CMK (cell line): ENCODE measurements at regions not wholly inside any gene's neighbourhood (a gene's known extent, or its start where the extent isn't known, plus 50 kb on each side); places are given as distances from the start of the nearest gene placed in this dataset.
"Not testable (repeated sequence)": the region's sequence is repeated elsewhere in the genome, so short reads cannot be mapped to it uniquely, and the experiment has no call there.

Source experiments
- DNase-seq: peaks from one replicate; pipeline ENCODE4 v3.0.0-alpha.2; 2010; ENCODE audit warnings: low read depth

- no peak for DNase-seq
Observed at GRCh38 chr13:110044551-110045111, 258.2 kb upstream of the IRS2 start.

GRCh38 chr13:110042253-110042950 lies 256.0 kb upstream of the IRS2 start:
- no peak for DNase-seq

DNA sequence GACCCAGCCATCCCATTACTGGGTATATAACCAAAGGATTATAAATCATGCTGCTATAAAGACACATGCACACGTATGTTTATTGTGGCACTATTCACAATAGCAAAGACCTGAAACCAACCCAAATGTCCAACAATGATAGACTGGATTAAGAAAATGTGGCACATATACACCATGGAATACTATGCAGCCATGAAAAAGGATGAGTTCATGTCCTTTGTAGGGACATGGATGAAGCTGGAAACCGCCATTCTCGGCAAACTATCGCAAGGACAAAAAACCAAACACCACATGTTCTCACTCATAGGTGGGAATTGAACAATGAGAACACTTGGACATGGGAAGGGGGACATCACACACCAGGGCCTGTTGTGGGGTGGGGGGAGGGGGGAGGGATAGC lies 255.3 kb upstream of the IRS2 start:
- DNase-seq: not testable (repeated sequence)

DNA sequence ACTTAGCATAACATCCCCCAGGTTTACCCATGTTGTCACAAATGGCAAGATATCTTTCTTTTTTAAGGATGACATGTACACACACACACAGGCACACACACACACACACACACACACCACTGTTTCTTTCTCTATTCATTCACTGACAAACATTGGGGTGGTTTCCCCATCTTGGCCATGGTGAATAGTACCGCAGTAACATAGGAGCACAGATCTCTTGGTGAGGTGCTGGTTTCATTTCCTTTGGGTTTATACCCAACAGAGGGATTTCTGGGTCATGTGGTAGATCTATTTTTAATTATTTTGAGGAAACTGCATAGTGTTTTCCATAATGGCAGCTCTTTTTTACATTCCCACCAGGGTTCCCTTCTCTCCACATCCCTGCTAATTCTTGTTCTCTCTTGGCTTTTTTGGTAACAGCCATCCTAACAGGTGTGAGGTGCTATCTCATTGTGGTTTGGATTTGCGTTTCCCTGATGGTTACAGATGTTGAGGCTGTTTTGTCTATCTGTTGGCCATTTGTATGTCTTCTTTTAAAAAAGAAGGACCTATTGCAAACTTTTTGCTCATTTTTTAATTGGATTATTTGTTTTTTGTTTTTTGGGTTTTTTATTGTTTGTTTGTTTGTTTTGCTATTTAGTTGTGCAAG lies 251.7 kb upstream of the IRS2 start:
- no peak for DNase-seq

DNA sequence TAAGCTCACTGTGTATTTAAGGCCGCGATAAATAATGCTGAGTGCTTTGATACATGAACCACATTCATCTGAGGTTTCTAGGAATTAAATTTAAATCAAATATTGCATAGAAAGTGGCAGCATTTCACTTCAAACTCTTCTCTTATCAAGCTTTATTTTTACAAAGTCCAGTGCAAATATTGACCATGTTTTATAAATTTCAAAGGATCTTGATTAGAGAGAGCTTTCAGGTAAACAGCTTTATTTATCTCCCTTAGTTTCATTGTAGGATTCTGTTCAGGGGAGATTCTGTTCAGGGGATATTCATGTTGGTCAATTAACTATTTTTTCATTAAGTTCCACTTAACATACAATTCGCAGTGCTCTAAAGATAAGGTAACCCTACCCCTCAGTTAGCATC lies 249.7 kb upstream of the IRS2 start:
- no peak for DNase-seq

GRCh38 chr13:110034031-110034549 lies 247.7 kb upstream of the IRS2 start:
- DNase-seq: no peak

- no peak for DNase-seq
Observed at GRCh38 chr13:110032969-110033368, 246.6 kb upstream of the IRS2 start.

- no peak for DNase-seq
Observed at GRCh38 chr13:110030394-110030928, 244.1 kb upstream of the IRS2 start.

GRCh38 chr13:110028838-110029621 lies 242.6 kb upstream of the IRS2 start:
- DNase-seq: no peak

DNA sequence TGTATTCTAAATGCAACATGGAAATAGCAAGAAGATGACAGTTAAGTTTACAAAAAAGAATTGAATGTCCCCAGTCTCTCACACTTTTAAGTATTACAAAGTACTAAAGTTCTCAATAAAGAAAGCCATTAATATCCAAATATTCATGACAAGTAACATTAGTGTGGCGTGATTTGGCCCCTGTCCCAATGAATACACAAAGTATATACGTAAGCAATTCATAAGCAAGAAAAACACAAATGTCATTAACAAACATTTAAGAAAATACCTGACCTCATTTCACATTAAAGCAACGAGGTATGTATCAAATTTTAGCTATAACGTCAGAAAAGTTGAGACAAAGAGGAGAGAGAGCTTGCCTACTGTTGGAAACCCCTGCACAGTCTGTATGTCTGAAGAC lies 241.9 kb upstream of the IRS2 start:
- DNase-seq: no peak

- no peak for DNase-seq
Observed at GRCh38 chr13:110027470-110028240, 241.3 kb upstream of the IRS2 start.

DNA sequence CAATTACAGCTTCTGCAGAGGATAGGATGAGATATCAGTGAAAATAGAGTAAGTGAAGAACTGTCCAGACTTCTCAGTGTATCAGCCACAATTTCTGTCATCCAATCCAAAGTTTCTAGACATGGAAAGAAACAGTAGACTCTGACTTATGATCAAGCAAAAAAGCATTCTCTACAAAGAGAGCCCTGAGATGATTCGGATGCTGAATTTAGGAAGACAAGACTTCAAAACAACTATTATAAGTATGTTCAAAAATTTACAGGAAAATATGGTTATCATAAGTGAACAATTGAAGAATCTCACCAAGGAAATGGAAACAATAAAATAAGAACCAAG lies 238.2 kb upstream of the IRS2 start:
- DNase-seq: no peak

DNA sequence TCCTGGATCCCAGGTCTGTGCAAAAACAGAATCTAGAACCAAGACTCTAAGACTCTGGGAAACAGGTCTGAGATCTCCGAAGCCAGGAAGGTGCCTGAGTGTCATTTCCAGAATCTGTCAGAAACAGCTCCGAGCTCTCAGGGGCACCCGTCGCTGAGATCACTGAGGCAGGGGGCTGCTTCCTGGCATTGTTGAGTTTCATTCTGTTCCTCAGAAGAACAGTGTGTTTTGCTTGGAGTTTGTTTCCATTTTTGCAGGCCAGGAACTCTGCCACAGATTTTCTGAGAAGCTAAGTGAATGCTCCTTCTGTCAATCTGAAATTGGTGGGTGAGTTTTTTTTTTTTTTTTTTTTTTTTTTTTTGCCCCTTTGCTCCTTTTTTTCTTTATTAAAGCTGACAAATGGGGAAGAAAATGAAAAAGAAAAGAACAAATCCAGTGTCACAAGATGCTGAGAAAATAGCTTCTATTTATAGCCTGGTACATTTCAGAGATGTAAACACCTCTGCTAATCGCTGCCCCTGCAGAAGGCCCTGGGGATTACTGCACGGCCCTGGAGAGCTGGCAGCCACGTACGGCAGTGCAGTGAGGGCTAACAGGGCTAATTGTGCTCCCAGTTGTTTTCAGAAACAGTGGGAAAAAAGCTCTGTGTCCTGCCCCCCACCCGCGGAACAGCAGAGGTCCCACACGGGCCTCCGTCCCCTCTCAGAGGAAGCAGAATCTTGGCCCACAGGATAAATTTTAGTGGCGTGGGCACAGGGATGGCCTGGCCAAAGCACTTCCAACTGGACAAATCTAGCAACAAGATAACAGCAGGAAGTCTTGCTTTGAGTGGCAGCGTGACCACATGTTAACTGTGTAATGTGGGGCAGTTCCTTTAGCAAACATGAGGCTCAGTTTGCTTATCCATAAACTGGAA lies 237.6 kb upstream of the IRS2 start:
- no peak for DNase-seq

DNA sequence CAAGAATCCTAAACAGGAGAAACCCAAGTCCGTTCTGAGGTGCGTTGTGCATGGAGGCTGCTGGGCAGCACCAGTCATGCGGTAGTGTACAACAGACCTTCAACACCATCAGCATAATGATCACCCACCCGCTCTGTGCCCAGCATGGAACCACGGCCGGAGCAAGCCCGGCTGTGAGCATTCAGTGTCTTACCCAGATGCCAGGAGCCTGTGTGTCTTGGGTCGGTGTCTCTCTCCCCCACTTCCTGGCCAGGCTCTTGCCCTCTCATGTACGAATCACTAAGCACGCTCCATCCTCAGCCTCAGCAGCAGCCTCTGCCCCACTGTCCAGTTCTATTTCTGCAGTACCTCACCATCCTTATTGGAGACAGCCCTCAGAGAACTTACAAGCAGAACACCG lies 231.6 kb upstream of the IRS2 start:
- no peak for DNase-seq

DNA sequence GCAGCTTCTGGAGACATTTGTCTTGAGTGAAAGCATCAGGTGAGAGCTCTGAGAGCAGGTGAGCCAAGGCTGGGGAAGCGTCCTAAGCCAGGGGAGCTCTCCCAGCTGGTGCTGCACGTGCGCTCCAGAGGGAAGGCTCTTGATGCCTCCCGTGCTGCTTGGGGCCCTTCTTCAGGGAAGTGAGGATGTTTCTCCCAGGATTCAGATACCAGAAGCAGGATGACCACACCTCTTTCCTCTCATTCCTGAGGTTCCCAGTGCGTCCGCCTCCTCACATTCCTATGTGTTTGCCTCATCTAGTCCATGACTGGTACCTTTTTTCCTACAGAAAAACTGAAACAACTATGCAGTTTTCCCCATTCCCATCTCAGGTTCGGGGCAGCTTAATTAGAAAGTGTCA lies 231.0 kb upstream of the IRS2 start:
- DNase-seq: no peak

- no peak for DNase-seq
Observed at GRCh38 chr13:110015253-110015652, 228.9 kb upstream of the IRS2 start.

DNA sequence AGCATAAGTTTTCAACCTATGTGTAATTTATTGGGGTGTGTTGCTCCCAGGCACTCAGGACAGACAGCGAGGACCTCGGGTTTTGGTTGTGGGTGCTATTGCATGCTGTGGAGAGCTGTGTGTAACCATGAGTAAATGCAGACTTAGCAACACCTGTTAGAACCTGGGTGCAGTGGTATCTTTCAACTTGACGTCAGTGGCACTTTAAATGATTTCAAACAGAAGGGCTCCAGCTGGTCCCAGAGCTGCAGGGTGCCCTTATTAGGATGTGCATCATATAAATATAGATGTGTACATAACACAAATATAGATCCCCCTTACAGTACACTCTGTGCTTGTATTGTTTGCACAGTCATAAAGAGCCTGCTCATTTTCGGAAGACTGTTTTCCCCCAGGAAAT lies 228.3 kb upstream of the IRS2 start:
- no peak for DNase-seq

DNA sequence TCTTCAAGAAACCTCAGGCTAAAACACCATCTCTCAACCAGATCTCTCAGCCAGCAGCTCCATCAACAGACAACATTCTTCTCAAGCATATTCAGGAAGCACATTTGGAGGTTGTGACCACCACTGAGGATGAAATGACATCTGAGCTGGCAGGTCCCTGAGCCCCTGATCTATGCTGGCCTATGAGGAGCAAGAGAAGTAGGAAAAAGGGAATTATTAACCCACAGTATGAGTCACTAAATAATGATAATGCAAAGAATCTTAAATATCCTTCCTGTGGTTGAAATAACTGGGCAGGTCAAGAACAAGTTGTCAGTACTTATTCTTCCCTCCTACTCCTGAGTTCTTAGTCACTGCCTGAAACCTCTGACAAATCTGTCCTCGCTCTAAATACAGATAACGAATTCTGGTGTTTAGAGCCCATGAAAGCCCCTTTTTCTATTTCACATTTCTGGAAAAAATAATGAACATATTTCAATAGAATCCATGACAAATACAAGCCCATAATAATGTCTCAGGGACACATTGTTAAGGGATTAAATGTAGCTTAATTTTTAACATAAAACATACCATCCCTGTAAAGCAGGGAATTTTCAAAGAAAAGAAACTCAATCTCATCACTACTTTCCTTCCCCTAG lies 225.8 kb upstream of the IRS2 start:
- DNase-seq: no peak

DNA sequence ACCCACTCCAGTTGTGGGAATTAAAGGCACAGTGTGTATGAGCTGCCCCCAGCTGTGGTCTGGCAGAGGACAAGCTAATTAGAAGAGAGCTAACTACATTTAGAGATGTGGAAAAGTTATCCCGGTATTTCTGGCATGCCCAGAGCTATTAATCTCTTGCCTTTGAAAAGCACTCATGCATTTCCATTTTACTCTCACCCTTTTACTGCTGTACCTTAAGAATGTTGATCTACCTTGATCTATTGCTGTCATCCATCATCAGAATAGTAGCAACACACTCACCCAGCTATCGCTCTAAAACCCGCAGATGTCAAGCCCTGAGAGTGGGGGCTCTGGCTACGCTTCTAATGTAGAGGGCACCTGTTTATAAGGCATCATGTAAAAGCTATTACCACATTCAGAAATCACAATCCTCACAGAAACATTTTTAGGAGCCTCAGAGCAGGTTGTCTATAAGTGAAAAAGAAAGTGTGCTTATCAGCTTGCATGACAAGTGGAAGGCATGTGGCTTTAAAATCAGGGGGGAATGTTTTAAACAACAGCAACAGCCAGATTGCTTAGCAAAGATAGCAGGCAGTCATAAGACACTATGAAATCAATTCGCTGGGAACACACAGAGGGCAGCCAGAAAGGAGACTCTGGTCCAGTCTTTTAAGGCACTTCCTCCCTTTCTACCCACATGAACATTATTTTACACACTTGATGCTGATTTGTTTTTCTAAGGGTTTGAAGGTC lies 224.2 kb upstream of the IRS2 start:
- DNase-seq: no peak
